Bronchial epithelial cell (primary cell): ENCODE measurements at regions not wholly inside any gene's neighbourhood (a gene's known extent, or its start where the extent isn't known, plus 50 kb on each side); places are given as distances from the start of the nearest gene placed in this dataset.

Experiments
- DNase-seq: peaks from one replicate; pipeline ENCODE4 v3.0.0-alpha.2; 2010; ENCODE audit warnings: low read depth
- FAIRE-seq: peaks from 2 replicates; lab custom pipeline; 2011; peaks lifted over from hg19 to GRCh38; lab: Jason Lieb, UNC
- H3K27me3 ChIP-seq: 2 replicates; pipeline ENCODE4 v1.5.1; 2011; ENCODE audit warnings: low read length; ENCODE audit not compliant: control insufficient read depth, insufficient read depth
- H3K36me3 ChIP-seq: 2 replicates; pipeline ENCODE4 v1.5.1; 2011; ENCODE audit warnings: low read length; ENCODE audit not compliant: control insufficient read depth, insufficient read depth
- H3K4me3 ChIP-seq: 2 replicates; pipeline ENCODE4 v1.5.1; 2011; ENCODE audit warnings: mild to moderate bottlenecking, low read depth, low read length, control low read depth
- CTCF ChIP-seq: IDR thresholded peaks from 2 replicates; pipeline ENCODE4 v1.5.1; 2011; ENCODE audit warnings: mild to moderate bottlenecking, moderate library complexity, low read length, control low read depth, inconsistent platforms; ENCODE audit not compliant: insufficient read depth, severe bottlenecking

DNA sequence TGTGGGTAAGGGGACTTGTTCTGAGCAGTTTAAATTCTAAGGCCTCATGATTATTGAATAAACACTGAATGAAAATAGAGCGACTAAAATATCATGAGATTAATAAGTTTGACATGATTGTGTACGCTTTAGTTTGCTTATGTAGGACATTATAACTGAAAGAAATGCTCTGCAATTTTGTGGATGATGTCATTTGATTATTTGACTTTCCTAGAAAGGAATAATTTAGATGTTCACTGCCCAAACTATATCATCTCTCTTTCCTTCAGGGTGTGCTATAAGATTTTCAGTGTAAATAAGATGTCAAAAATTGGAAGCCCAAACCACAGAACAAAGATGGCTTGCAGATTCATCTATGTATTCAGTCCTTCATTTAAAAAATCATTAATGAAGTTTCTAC is 115.7 kb upstream of the MTAP start:
- H3K36me3 ChIP-seq: no peaks in the 10 kb centered on the region
- TF ChIP-seq CTCF: no peak
- no peak for DNase-seq
- H3K27me3 ChIP-seq: no peaks in the 10 kb centered on the region
- no peak for FAIRE-seq
- H3K4me3 ChIP-seq: no peak overlapping the region

DNA sequence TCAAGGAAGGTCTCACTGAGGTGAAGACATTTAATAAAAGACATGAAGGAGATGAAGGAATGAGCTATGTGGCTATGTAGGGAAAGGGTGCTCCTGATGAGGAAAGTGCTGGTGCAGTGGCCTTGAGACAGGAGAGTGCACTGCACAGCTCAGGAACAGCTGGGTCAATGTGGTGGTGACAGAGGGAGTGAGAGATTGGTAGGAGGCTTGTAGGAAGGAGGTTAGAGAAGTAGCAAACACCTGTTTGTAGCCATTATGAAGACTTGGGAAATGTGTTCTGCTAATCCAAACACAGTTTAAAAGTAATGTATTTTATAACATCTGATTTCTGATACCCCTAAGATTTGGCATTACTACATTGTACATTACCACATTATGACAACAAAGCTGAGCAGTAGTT is 115.1 kb upstream of the MTAP start:
- Histone ChIP-seq H3K27me3 (no peaks in the 10 kb centered on the region), H3K4me3 (no peak overlapping the region), H3K36me3 (no peaks in the 10 kb centered on the region)
- DNase-seq (no peak), FAIRE-seq (no peak)
- no peak for TF ChIP-seq CTCF

- no peaks in the 10 kb centered on the region for H3K27me3 ChIP-seq
- H3K36me3 ChIP-seq: no peaks in the 10 kb centered on the region
- FAIRE-seq: no peak
- H3K4me3 ChIP-seq: no peak overlapping the region
- DNase-seq: peak; percentile 95
- TF ChIP-seq CTCF: no peak
Observed at GRCh38 chr9:21688108-21689102, 114.0 kb upstream of the MTAP start.

GRCh38 chr9:21689854-21690253 is 112.6 kb upstream of the MTAP start:
- TF ChIP-seq CTCF: no peak
- Histone ChIP-seq H3K27me3 (no peaks in the 10 kb centered on the region), H3K36me3 (no peaks in the 10 kb centered on the region), H3K4me3 (no peak overlapping the region)
- FAIRE-seq (no peak), DNase-seq (peak; percentile 71)

- FAIRE-seq (no peak), DNase-seq (peak; percentile 50)
- H3K36me3 ChIP-seq: no peaks in the 10 kb centered on the region
- TF ChIP-seq CTCF: no peak
- no peak overlapping the region for H3K4me3 ChIP-seq
- H3K27me3 ChIP-seq: no peaks in the 10 kb centered on the region
Observed at GRCh38 chr9:21690561-21690960, 111.9 kb upstream of the MTAP start.
